Lower leg skin (tissue), 4 donors: ENCODE measurements at regions not wholly inside any gene's neighbourhood (a gene's known extent, or its start where the extent isn't known, plus 50 kb on each side); places are given as distances from the start of the nearest gene placed in this dataset.

Experiments used
- DNase-seq, 2 donors: peaks; one replicate each; pipeline ENCODE4 v3.0.0-alpha.2; 2019; ENCODE audit warnings: low spot score in 2 of 2
- H3K4me3 ChIP-seq: fragments of 200-600 bp; sonication (generic); 2 replicates; pipeline ENCODE4 v1.5.1; 2017; ENCODE audit warnings: mild to moderate bottlenecking, low read depth; ENCODE audit not compliant: poor library complexity, severe bottlenecking
- CTCF ChIP-seq, 3 donors: fragments of 450-650 bp; IDR thresholded peaks; one replicate each; pipeline ENCODE4 v1.5.1; 2016; ENCODE audit warnings: antibody characterized with exemption in 3 of 3, mild to moderate bottlenecking in 3 of 3, moderate library complexity in 2 of 3
- POLR2A ChIP-seq, 2 donors: fragments of 450-650 bp; IDR thresholded peaks; one replicate each; pipeline ENCODE4 v1.6.1; 2016 to 2017; ENCODE audit warnings: antibody characterized with exemption in 2 of 2, mild to moderate bottlenecking in 1 of 2, moderate library complexity in 1 of 2
- WGBS, 2 donors: methylation state at CpG; one replicate each; pipeline ENCODE4 v1.1.5; 2018; 5-methylcytosine and 5-hydroxymethylcytosine counted together
- intact Hi-C: fragments of 100-400 bp; cut with DNase I; formaldehyde crosslinking; loops from one replicate; pipeline ENCODE4 v1.15.0; 2023; ENCODE audit warnings: low total_unique reads

- WGBS, 2 donors = 40 to 48% methylated on average over 2 of the region's 2 CpGs
- DNase-seq = no peak
- no peak overlapping the region for H3K4me3 ChIP-seq
- TF ChIP-seq CTCF (IDR thresholded peaks at IDR 0.05) = no peak
- TF ChIP-seq POLR2A (IDR thresholded peaks at IDR 0.05) = no peak
- intact Hi-C loops = no loop called here
Observed at GRCh38 chr5:31106278-31106677, 87.2 kb upstream of the CDH6 start.

- no peak overlapping the region for H3K4me3 ChIP-seq
- no peak for DNase-seq
- intact Hi-C loops = no loop called here
- TF ChIP-seq CTCF (IDR thresholded peaks at IDR 0.05) = no peak
- no peak for TF ChIP-seq POLR2A (IDR thresholded peaks at IDR 0.05)
- WGBS, 2 donors = 85 to 93% methylated on average over 4 of the region's 4 CpGs
Observed at GRCh38 chr5:31104775-31105174, 88.7 kb upstream of the CDH6 start.

- intact Hi-C loops = no loop called here
Observed at GRCh38 chr5:31100781-31101310, 92.6 kb upstream of the CDH6 start.

GRCh38 chr5:31100047-31100575 lies 93.4 kb upstream of the CDH6 start:
- TF ChIP-seq POLR2A (IDR thresholded peaks at IDR 0.05) (no peak), CTCF (IDR thresholded peaks at IDR 0.05) (no peak)
- WGBS, 2 donors = 77 to 84% methylated on average over 6 of the region's 6 CpGs
- intact Hi-C loops = no loop called here
- DNase-seq = no peak
- H3K4me3 ChIP-seq = no peak overlapping the region

More at GRCh38 chr5:31100781-31101310, 92.6 kb upstream of the CDH6 start:
- WGBS, 2 donors = 70 to 80% methylated on average over 5 of the region's 5 CpGs
- no peak overlapping the region for H3K4me3 ChIP-seq
- no peak for DNase-seq
- no peak for TF ChIP-seq POLR2A (IDR thresholded peaks at IDR 0.05)
- no peak for TF ChIP-seq CTCF (IDR thresholded peaks at IDR 0.05)

GRCh38 chr5:31098811-31099210 lies 94.7 kb upstream of the CDH6 start:
- H3K4me3 ChIP-seq = no peak overlapping the region
- no peak for DNase-seq
- intact Hi-C loops = no loop called here
- WGBS, 2 donors = 47 to 52% methylated on average over 4 of the region's 4 CpGs
- TF ChIP-seq POLR2A (IDR thresholded peaks at IDR 0.05) = no peak
- no peak for TF ChIP-seq CTCF (IDR thresholded peaks at IDR 0.05)

GRCh38 chr5:31097851-31098250 lies 95.6 kb upstream of the CDH6 start:
- no peak overlapping the region for H3K4me3 ChIP-seq
- intact Hi-C loops = no loop called here
- DNase-seq = no peak
- TF ChIP-seq CTCF (IDR thresholded peaks at IDR 0.05) = no peak
- no peak for TF ChIP-seq POLR2A (IDR thresholded peaks at IDR 0.05)
